ENCODE measurements at regions not wholly inside any gene's neighbourhood (a gene's known extent, or its start where the extent isn't known, plus 50 kb on each side); places are given as distances from the start of the nearest gene placed in this dataset.

DNA sequence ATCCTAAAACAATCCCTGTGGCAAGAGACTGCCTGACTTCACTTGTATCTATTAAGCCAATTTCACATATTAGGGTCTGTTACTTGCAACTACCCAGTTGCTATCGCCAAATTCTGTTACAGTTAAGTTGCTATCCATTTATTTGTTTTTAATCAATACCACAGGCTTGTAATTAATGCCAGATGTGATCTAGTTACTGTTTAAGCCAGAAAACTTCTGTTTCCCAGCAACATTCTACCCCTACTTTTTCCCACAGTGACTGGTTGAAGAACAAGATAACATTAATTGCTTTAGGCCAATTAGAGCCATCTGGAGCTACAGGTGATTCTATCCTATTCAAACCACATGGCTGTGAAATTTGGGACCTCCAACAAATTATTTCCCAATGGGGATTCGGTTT, 131.3 kb downstream of the ALOX5 start:
- no peak for TF ChIP-seq LEF1 (IDR thresholded peaks at IDR 0.05; ENCODE audit: borderline replicate concordance)
- no peak for TF ChIP-seq SUZ12 (IDR thresholded peaks at IDR 0.05)
- TF ChIP-seq FOXM1 (IDR thresholded peaks at IDR 0.05; ENCODE audit: borderline replicate concordance) = no peak
- TF ChIP-seq SP1 (IDR thresholded peaks at IDR 0.05) = no peak
- no peak for TF ChIP-seq BHLHE40 (IDR thresholded peaks at IDR 0.05; ENCODE audit: borderline replicate concordance)
